GM06990 (cell line): ENCODE measurements at regions not wholly inside any gene's neighbourhood (a gene's known extent, or its start where the extent isn't known, plus 50 kb on each side); places are given as distances from the start of the nearest gene placed in this dataset.

Experiments used
- DNase-seq: peaks from one replicate; pipeline ENCODE4 v3.0.0-alpha.2; 2011; ENCODE audit not compliant: insufficient read length; ENCODE audit errors: extremely low read depth
- H3K27me3 ChIP-seq: replicated peaks from 2 replicates; pipeline ENCODE4 v1.6.0; 2011; ENCODE audit warnings: low read length; ENCODE audit not compliant: control insufficient read depth, insufficient read depth
- H3K36me3 ChIP-seq: 2 replicates; pipeline ENCODE4 v1.5.1; 2011; ENCODE audit warnings: low read length; ENCODE audit not compliant: control insufficient read depth, insufficient read depth
- H3K4me3 ChIP-seq: replicated peaks from 2 replicates; pipeline ENCODE4 v1.5.1; 2011; ENCODE audit warnings: low read depth, mild to moderate bottlenecking, control low read depth, low read length
- CTCF ChIP-seq: IDR thresholded peaks from 2 replicates; pipeline ENCODE4 v1.5.1; 2011; ENCODE audit warnings: low read length, control low read depth, mild to moderate bottlenecking, inconsistent platforms; ENCODE audit not compliant: insufficient read depth, poor library complexity, severe bottlenecking

DNA sequence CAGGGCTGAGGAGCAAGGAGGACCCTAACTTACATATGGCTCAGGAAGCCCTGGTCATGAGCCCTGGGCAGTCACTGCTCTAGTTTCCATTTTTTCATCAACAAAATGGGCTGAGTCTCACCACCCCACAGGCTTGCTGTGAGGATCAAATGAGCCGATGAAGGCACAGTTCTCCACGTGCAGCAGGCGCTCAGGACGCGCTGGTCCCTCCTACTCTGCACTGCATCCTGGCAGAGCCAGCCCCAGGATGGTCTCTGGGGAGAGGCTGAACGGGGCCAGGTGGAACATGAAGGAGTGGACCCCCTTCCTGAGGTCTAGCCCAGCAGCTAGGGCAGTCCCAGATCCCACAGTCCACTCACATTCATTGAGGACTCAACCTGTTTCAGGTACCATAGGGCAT, 349.3 kb downstream of the PTPRU start:
- no peak overlapping the region for H3K4me3 ChIP-seq
- H3K36me3 ChIP-seq: no peaks in the 10 kb centered on the region
- H3K27me3 ChIP-seq: no peaks in the 10 kb centered on the region
- TF ChIP-seq CTCF: no peak
- no peak for DNase-seq

- Histone ChIP-seq H3K4me3 (no peak overlapping the region), H3K36me3 (no peaks in the 10 kb centered on the region), H3K27me3 (no peaks in the 10 kb centered on the region)
- DNase-seq: no peak
- no peak for TF ChIP-seq CTCF
Observed at GRCh38 chr1:29585201-29585600, 348.9 kb downstream of the PTPRU start.

GRCh38 chr1:29584776-29585175, 348.5 kb downstream of the PTPRU start:
- no peaks in the 10 kb centered on the region for H3K36me3 ChIP-seq
- TF ChIP-seq CTCF: no peak
- no peak for DNase-seq

GRCh38 chr1:29584362-29584761, 348.0 kb downstream of the PTPRU start:
- TF ChIP-seq CTCF: no peak
- Histone ChIP-seq H3K27me3 (no peaks in the 10 kb centered on the region), H3K36me3 (no peaks in the 10 kb centered on the region), H3K4me3 (no peak overlapping the region)
- no peak for DNase-seq

More at GRCh38 chr1:29584776-29585175, 348.5 kb downstream of the PTPRU start:
- Histone ChIP-seq H3K27me3 (no peaks in the 10 kb centered on the region), H3K4me3 (no peak overlapping the region)

GRCh38 chr1:29583727-29584126, 347.4 kb downstream of the PTPRU start:
- Histone ChIP-seq H3K36me3 (no peaks in the 10 kb centered on the region), H3K4me3 (no peak overlapping the region), H3K27me3 (no peaks in the 10 kb centered on the region)
- TF ChIP-seq CTCF: no peak
- DNase-seq: no peak

DNA sequence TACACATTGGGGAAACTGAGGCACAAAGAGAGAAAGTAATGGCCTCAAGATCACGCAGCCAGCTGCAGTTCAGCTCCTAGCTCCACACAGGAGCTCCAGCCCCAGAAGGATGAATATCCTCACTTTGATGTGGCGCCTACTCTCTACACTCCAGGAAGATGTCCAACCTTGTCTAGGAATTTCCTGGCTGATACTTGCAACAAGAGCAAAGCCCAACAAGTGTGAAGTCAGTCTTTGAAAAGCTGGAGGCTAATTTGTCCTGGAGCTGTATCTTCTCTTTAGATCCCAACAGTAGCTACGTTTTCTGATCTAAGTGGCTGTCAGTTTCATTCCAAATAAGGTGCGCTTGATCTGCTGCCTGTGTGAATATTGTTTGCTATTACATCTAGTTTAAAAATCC, 344.9 kb downstream of the PTPRU start:
- DNase-seq: no peak
- Histone ChIP-seq H3K36me3 (no peaks in the 10 kb centered on the region), H3K27me3 (no peaks in the 10 kb centered on the region), H3K4me3 (no peak overlapping the region)
- no peak for TF ChIP-seq CTCF
